ENCODE measurements at regions not wholly inside any gene's neighbourhood (a gene's known extent, or its start where the extent isn't known, plus 50 kb on each side); places are given as distances from the start of the nearest gene placed in this dataset.

DNA sequence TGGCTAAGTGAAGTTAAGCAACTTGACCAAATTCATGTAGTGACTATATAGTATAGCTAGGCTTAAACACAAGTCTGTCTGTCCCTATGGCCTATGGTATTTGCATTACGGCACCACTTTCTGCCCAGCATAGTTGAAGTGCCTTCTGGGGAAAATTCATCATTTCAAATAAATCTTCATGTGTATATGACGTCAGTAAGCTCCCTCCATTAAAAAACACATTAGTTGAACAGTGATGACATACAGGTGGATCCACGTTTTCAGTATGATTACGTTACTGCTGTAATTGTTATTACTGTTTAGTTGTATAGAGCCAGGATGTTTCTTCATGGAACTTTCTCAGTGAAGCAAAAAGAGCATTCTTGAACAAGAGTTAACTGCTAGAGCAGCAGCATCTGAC is 96.2 kb downstream of the TENT5A start:
- WGBS, 2 donors = 91 to 95% methylated on average over 4 of the region's 4 CpGs
- no peak for DNase-seq
- H3K9me3 ChIP-seq (ENCODE audit: control insufficient read depth in 4 of 4, insufficient read depth in 3 of 4, low read length in 3 of 4) = no peaks in the 10 kb centered on the region
- no peaks in the 10 kb centered on the region for H3K27me3 ChIP-seq (ENCODE audit: control insufficient read depth in 3 of 3, insufficient read depth in 3 of 3, low read length in 2 of 3)
- H3K27ac ChIP-seq (ENCODE audit: low read depth in 1 of 2, low read length in 1 of 2) = peak overlapping the region in 1 of 2 donors; percentile 21
- no peak for TF ChIP-seq CTCF (IDR thresholded peaks at IDR 0.05; ENCODE audit: control extremely low read depth, extremely low read depth)
- H3K36me3 ChIP-seq (ENCODE audit: control insufficient read depth in 4 of 4, insufficient read depth in 4 of 4, low read length in 4 of 4) = no peaks in the 10 kb centered on the region
- no peak overlapping the region for H3K4me3 ChIP-seq
- no peaks in the 10 kb centered on the region for H3K4me1 ChIP-seq (ENCODE audit: control insufficient read depth in 5 of 5, insufficient read depth in 5 of 5, low read length in 5 of 5)
- no peak overlapping the region for H3K9ac ChIP-seq (ENCODE audit: insufficient read depth in 1 of 2, low read length in 2 of 2)
- no peak for ATAC-seq (ENCODE audit: insufficient read depth, low FRiP score)

DNA sequence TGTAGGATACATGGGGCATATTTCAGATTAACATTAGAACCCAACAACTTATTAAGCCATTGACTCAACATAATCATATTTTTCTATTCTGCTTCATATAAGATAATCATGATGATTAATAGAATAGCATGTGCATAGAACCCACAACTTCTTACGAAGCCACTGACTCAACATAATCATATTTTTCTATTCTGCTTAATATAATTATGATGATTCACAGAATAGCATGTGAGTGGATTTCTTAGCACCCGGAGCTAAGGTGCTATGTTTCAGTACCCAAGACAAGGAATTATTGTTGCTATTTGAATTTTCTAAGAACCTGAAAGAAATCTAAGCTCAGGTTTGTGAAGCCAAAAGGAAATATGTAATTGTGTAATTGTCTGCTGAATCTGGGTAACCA is 96.8 kb downstream of the TENT5A start:
- Histone ChIP-seq H3K9me3 (ENCODE audit: control insufficient read depth in 4 of 4, insufficient read depth in 3 of 4, low read length in 3 of 4) (no peaks in the 10 kb centered on the region), H3K9ac (ENCODE audit: insufficient read depth in 1 of 2, low read length in 2 of 2) (no peak overlapping the region), H3K27me3 (ENCODE audit: control insufficient read depth in 3 of 3, insufficient read depth in 3 of 3, low read length in 2 of 3) (no peaks in the 10 kb centered on the region), H3K36me3 (ENCODE audit: control insufficient read depth in 4 of 4, insufficient read depth in 4 of 4, low read length in 4 of 4) (no peaks in the 10 kb centered on the region), H3K27ac (ENCODE audit: low read depth in 1 of 2, low read length in 1 of 2) (no peak overlapping the region), H3K4me3 (no peak overlapping the region), H3K4me1 (ENCODE audit: control insufficient read depth in 5 of 5, insufficient read depth in 5 of 5, low read length in 5 of 5) (no peaks in the 10 kb centered on the region)
- no peak for TF ChIP-seq CTCF (IDR thresholded peaks at IDR 0.05; ENCODE audit: control extremely low read depth, extremely low read depth)
- DNase-seq (no peak), ATAC-seq (ENCODE audit: insufficient read depth, low FRiP score) (no peak)
- WGBS, 2 donors = 93 to 96% methylated on average over 2 of the region's 2 CpGs

- Histone ChIP-seq H3K9me3 (ENCODE audit: control insufficient read depth in 4 of 4, insufficient read depth in 3 of 4, low read length in 3 of 4) (peaks cover 0 to 2% (median 0%) of the 10 kb centered on the region in 4 donors), H3K27me3 (ENCODE audit: control insufficient read depth in 3 of 3, insufficient read depth in 3 of 3, low read length in 2 of 3) (no peaks in the 10 kb centered on the region), H3K9ac (ENCODE audit: insufficient read depth in 1 of 2, low read length in 2 of 2) (no peak overlapping the region), H3K27ac (ENCODE audit: low read depth in 1 of 2, low read length in 1 of 2) (no peak overlapping the region), H3K4me1 (ENCODE audit: control insufficient read depth in 5 of 5, insufficient read depth in 5 of 5, low read length in 5 of 5) (no peaks in the 10 kb centered on the region), H3K36me3 (ENCODE audit: control insufficient read depth in 4 of 4, insufficient read depth in 4 of 4, low read length in 4 of 4) (no peaks in the 10 kb centered on the region), H3K4me3 (no peak overlapping the region)
- 96 to 97% methylated on average over 2 of the region's 2 CpGs for whole genome bisulfite sequencing, 2 donors
- ATAC-seq (ENCODE audit: insufficient read depth, low FRiP score) = no peak
- no peak for TF ChIP-seq CTCF (IDR thresholded peaks at IDR 0.05; ENCODE audit: control extremely low read depth, extremely low read depth)
- DNase-seq = no peak
Measured at GRCh38 chr6:81648502-81648901, 104.0 kb downstream of the TENT5A start.

GRCh38 chr6:81643156-81643555 is 109.3 kb downstream of the TENT5A start:
- Histone ChIP-seq H3K27me3 (ENCODE audit: control insufficient read depth in 3 of 3, insufficient read depth in 3 of 3, low read length in 2 of 3) (no peaks in the 10 kb centered on the region), H3K27ac (ENCODE audit: low read depth in 1 of 2, low read length in 1 of 2) (no peak overlapping the region), H3K9ac (ENCODE audit: insufficient read depth in 1 of 2, low read length in 2 of 2) (no peak overlapping the region), H3K4me1 (ENCODE audit: control insufficient read depth in 5 of 5, insufficient read depth in 5 of 5, low read length in 5 of 5) (no peaks in the 10 kb centered on the region), H3K9me3 (ENCODE audit: control insufficient read depth in 4 of 4, insufficient read depth in 3 of 4, low read length in 3 of 4) (peaks cover 0 to 2% (median 0%) of the 10 kb centered on the region in 4 donors), H3K4me3 (no peak overlapping the region), H3K36me3 (ENCODE audit: control insufficient read depth in 4 of 4, insufficient read depth in 4 of 4, low read length in 4 of 4) (no peaks in the 10 kb centered on the region)
- no peak for TF ChIP-seq CTCF (IDR thresholded peaks at IDR 0.05; ENCODE audit: control extremely low read depth, extremely low read depth)
- ATAC-seq (ENCODE audit: insufficient read depth, low FRiP score) = no peak
- DNase-seq = no peak

All from lung (tissue), 11 donors.